HG03439 (cell line): ENCODE measurements at regions not wholly inside any gene's neighbourhood (a gene's known extent, or its start where the extent isn't known, plus 50 kb on each side); places are given as distances from the start of the nearest gene placed in this dataset.

Source experiments
- ATAC-seq: cut with Tn5 transposase; IDR thresholded peaks from one replicate; pipeline ENCODE4 v1.9.1; 2021; ENCODE audit warnings: mild to moderate bottlenecking, moderate library complexity; ENCODE audit not compliant: unreplicated experiment

DNA sequence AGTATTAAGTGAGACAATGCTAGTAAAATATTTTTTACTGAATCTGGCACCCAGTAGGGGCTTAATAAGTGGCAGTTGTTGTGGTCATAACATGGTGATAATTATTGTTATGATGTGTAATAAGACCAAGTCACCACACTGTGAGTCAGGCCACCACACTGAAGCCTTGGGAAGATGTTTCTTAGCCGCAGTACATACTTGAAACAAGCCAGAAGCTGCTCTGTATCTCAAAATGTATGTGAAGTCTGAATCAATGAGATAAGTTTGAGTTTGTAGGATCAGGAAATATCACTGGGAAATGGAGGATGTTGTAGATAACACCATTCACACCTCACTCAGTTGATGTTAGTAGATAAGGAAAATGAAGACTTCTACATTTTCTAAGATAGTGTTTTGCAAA lies 51.3 kb upstream of the PTPN3 start:
- ATAC-seq: no peak

DNA sequence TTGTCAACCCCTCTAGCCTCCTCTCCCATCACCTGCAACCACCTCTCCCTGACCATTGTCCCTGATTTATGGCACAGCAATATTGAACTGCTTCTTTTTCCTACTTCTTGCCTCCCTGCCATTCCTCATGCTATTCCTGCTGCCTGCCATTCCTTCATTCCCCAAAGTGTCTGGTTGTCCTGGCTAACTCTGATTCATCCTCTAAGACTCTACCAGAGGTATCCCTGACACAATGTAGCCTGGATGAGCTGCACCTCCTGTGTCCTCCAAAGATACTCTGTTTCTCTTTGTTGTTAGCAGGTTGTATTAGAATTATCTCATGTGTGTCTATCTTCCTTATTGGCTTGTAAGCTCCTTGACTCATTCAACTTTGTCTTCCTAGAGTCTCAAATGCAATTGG lies 53.5 kb upstream of the PTPN3 start:
- ATAC-seq: no peak

DNA sequence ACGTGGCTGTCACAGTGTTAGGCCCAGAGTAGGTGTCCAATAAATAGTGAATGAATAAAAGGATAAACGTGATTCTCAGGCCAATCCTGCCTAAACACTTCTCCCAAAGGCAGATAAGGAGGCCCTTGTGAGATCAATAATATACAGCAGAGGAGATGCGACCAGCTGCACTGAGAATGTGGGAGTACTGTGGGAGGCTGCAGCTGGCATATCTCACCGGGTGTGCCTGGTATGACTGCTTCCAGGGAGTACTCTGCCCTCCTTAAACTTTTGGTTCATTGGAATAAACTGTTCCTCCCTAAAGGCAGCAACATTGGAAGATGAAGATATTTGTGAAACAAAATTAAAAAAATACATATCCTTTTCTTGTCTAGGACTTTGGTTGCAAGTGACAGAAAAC lies 57.1 kb upstream of the PTPN3 start:
- ATAC-seq: no peak

DNA sequence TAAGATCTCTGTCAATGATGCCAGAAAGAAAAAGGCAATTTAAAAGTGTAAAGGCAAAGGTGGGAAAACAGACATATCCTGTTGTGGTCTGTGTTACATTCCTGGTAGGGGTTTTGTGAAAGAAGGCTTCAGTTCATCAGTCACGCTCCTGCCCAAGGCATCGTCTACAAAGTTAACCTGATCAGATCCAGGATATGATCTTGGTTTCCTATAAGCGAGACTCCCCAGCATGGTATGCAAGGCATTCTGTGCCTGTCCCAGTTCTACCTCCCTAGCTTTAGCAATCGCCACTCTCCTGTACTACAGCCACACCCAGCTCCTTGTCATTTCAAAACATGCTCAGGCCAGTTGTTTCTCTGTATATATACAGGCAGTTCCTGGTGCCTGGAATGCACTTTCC lies 58.0 kb upstream of the PTPN3 start:
- ATAC-seq: no peak

DNA sequence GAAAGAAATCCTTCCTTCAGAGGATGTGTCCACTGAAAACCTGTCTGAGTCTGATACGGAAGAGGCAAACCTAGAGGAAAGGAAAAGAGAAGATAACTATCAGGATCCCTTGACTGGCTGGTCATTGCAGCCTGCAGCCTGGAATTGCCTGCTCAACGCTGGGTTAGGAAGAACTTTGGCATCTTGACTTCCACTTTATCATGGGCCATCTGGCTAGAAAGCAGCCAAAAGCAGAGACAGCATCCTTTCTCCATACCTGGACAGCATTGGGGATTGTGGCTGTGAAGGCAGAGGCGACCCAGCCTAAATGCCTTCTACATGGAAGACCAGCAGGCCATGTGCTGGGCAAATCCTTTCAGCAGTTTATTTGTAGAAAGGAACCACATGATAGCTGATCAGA lies 58.7 kb upstream of the PTPN3 start:
- ATAC-seq: no peak

- no peak for ATAC-seq
These were observed 59.4 kb upstream of the PTPN3 start for GRCh38 chr9:109557481-109557880.

GRCh38 chr9:109558718-109559151 lies 60.6 kb upstream of the PTPN3 start:
- no peak for ATAC-seq

DNA sequence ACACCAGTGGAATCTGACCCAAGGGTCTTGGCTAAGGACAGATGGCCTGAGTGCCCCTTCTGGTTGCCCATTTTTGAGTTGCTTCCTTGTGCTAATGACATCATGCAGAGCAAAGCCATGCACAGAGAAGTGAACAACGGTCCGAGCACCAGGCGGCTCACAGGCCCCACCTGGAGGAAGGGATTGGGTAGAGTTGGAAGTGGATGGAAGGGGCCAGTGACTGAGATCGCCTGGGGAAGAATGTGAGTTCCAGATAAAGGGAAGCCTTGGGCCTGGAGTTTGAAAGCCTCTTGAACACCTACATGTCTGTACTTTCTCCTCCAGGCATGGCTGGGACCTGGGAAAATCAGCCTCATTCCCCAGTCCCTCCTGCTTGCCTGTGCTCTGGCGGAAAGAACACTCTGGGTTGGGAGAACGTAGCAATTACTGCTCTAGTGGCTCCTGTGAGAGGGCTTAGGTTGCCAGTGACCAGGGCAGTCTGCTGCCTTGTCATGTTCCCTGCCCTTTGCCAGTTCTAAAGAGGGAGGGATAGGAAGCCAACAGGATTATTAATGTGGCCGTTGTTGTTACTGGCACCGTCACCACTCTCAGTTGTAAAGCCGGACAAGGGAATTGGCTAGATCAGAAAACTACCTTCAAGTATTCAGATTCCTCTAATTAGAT lies 62.5 kb upstream of the PTPN3 start:
- no peak for ATAC-seq

- ATAC-seq: no peak
These were observed 63.0 kb upstream of the PTPN3 start for GRCh38 chr9:109561137-109561536.

GRCh38 chr9:109568089-109568488 lies 70.0 kb upstream of the PTPN3 start:
- ATAC-seq: no peak

DNA sequence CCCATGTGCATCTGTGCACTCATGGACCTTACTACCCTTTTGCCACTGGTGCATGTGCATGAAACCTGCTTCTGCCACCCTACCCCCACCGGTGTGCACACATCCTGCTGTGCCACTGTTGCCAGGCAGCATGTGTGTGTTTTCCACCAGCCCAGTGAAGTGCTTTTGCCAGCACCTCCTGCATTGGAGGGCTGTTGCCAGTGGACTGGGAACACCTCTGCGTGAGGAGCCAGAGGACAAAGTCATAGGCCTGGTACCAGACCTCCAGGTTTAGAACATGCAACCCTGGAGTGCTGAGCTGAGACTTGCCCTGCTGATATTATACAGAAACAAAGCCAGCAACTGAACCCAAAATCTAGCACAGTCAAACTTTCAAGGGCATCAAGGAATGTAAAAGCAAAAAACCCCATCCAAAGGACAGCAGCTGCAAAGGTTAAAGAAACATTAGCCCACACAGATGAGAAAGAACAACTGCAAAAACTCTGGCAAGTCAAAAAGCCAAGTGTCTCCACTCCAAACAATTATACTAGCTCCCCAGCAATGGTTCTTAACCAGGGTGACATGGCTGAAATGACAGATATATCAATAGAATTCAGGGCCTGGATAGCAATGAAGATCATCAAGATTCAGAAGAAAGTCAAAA lies 70.6 kb upstream of the PTPN3 start:
- no peak for ATAC-seq

DNA sequence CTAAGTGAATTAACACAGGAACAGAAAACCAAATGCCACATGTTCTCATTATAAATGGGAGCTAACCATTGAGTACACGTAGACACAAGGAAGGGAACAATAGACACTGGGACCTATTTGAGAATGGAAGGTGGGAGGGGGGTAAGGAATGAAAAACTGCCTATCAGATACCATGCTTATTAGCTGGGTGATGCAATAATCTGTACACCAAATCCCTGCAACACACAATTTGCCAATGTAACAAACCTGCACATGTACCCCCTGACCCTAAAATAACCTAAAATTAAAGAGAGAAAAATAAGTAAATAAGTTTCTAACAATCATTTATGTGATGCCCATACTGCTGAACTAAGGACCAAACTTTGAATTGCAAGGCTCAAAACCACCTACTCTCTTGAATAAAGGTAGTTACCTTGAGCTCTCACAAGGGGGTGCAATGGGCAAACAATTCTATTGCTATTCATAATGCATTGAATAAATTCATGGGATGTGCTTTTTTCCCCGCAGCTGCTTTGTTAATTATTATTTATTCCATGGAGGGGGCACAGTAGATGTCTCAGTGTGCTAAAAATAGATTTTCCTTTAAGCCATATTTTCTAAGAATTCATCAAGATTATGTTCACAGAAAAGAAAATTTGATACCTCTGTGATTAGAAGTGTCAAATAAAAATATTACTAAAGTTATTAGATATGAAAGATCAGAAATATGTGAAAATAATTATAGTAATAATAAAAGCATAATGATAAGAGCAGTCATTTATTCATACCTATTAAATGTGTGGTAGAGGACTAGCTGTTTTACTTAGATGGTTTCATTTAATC lies 76.2 kb upstream of the PTPN3 start:
- ATAC-seq: no peak

- ATAC-seq: no peak
These were observed 78.7 kb upstream of the PTPN3 start for GRCh38 chr9:109576762-109577161.

DNA sequence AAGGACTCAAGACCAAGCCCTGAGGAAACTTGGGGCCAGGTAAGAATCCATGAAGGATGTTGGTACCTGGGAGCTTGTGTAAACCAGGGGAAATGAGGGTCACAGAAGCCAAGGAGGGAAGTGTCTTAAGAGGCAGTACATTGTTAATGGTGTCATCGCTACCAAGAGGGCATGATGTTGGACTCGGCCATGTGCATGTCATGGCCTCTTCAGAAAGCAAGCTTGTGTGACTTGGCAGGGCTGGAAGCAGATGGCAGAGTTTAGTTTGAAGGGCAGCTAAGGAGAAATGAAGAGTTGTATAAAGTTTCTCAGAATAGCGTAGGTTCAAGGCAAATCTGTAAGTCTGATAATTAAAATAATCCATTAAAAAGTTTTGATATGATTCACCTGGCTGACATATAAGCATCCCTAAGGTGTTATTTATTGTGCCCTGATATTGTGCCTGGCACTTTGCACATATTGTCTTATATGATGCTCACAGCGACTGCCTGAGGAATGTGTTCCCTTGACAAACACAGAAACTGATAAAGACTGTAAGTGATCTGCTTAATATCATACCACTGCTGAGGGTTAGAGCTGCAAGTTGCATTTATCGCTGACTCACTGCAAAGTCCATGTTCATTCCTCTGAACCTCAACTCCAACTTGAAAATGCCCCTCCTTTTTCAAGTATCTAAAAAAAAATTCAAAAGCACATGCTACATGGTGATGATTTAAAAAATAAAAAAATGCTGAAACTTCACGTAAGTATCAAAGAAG lies 81.3 kb upstream of the PTPN3 start:
- ATAC-seq: no peak

GRCh38 chr9:109582386-109582785 lies 84.3 kb upstream of the PTPN3 start:
- no peak for ATAC-seq

DNA sequence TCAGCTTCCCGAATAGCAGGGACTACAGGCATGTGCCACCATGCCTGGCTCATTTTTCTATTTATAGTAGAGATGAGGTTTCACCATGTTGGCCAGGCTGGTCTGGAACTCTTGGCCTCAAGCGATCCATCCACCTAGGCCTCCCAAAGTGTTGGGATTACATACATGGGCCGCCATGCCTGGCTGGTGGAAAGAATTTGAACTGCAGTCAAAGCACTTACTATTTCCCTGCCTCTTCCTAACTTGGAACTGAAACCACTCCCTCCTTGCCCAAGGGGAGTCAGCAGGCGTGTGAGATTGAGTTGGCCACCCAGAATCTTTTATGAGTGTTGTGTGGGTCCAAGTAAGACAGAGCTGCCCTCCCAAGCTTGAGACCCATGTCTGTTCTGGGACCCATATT lies 86.1 kb upstream of the PTPN3 start:
- ATAC-seq: no peak

DNA sequence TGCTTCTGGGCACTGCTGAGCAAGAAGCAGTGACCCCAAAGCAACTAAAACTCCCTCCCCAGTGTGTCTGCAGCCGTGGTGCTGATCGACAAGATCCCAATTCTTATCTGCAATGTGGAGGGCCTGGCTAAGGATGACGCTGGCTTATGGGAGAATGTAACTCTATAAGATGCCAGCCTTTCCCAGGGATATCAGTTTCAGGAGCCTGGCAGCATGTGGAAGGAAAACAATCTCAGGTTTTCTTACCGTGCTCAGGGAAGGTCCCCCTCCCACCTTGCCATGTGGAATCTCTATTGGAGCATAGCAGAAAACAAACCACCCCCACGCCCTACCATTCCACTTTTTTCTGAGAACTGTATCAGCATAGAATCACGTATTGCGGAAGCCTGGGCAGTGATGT lies 87.7 kb upstream of the PTPN3 start:
- no peak for ATAC-seq

GRCh38 chr9:109586993-109587392 lies 88.9 kb upstream of the PTPN3 start:
- no peak for ATAC-seq

DNA sequence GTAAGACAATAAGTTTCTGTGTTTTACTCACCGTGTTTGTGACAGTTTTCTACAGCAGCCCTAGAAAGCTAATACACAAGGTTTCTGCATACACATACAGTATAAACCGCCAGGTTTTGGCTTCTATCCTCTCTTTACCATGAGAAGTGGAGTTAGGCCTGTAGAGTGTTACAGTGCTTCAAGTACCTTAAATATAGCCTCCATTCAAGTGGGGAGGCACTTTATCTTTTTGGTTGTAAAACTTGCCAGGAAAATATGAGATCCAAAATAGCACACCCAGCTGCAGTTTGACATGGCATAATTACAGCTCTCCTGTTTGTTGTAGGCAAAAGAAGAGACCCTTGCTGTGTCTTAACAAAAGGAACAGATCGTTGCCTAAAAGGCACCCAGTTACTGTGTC lies 90.3 kb upstream of the PTPN3 start:
- ATAC-seq: no peak

- no peak for ATAC-seq
These were observed 92.9 kb upstream of the PTPN3 start for GRCh38 chr9:109590966-109591365.

DNA sequence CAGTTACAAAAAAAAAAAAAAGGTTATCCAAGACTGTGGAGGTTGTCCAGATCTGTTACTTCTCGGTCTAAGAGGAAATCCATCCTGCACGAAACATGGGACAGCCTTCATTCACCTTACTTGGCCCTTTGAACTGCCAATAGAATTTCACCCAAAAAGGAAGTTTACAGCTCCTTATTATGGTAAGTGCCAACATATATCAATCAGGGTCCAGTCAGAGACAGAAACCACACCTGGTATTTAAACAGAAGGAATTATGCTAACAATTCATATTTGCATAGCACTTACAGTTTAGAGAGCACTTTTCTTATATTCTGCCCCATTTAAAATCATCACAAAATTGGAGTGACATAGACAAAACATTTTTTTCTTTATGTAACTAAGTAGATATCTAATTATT lies 93.6 kb upstream of the PTPN3 start:
- no peak for ATAC-seq
